OCI-LY3 (cell line): ENCODE measurements at regions not wholly inside any gene's neighbourhood (a gene's known extent, or its start where the extent isn't known, plus 50 kb on each side); places are given as distances from the start of the nearest gene placed in this dataset.

ENCODE experiments used
- EZH2phosphoT487 ChIP-seq: fragments of 200-600 bp; shearing (Covaris generic); IDR thresholded peaks from 2 replicates; pipeline ENCODE4 v1.6.1; 2018; ENCODE audit warnings: antibody characterized with exemption, mixed run types, low read depth
- TF ChIP-seq, protein P1 (sequence below): fragments of 200-600, 300-600 bp; sonication (generic); IDR thresholded peaks from 2 replicates; pipeline ENCODE4 v1.5.1; 2014; ENCODE audit warnings: antibody characterized with exemption, low read length, low read depth

DNA sequence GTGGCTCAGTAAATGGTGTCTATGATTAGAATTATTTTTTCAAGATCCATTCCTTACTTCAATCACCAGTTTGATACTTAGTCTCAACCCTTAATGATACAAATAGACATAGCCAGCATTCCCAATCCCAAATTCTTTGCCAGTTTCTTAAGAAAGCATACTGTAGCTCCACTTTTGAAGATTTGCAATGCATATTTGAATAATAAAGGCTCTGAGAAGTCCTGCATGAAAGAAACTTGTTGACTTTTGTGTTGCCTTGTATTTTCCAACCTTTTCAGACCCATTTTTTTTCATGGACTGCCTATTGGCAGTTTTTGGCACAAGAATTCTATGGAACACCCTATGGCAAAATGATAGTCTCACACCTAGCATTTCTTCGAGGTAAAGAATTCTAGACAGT is 215.6 kb upstream of the CHD6 start:
- TF ChIP-seq, protein P1, sequence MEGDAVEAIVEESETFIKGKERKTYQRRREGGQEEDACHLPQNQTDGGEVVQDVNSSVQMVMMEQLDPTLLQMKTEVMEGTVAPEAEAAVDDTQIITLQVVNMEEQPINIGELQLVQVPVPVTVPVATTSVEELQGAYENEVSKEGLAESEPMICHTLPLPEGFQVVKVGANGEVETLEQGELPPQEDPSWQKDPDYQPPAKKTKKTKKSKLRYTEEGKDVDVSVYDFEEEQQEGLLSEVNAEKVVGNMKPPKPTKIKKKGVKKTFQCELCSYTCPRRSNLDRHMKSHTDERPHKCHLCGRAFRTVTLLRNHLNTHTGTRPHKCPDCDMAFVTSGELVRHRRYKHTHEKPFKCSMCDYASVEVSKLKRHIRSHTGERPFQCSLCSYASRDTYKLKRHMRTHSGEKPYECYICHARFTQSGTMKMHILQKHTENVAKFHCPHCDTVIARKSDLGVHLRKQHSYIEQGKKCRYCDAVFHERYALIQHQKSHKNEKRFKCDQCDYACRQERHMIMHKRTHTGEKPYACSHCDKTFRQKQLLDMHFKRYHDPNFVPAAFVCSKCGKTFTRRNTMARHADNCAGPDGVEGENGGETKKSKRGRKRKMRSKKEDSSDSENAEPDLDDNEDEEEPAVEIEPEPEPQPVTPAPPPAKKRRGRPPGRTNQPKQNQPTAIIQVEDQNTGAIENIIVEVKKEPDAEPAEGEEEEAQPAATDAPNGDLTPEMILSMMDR, result no peak
- TF ChIP-seq EZH2phosphoT487, result no peak
